Muscle of leg (tissue), 3 donors: ENCODE measurements at regions not wholly inside any gene's neighbourhood (a gene's known extent, or its start where the extent isn't known, plus 50 kb on each side); places are given as distances from the start of the nearest gene placed in this dataset.

Experiments used
- DNase-seq: peaks from one replicate; pipeline ENCODE4 v3.0.0; 2013
- H3K27ac ChIP-seq: one replicate; pipeline ENCODE4 v1.5.1; 2013; ENCODE audit warnings: mild to moderate bottlenecking, low read length, control low read depth
- H3K27me3 ChIP-seq: one replicate; pipeline ENCODE4 v1.6.1; 2013; ENCODE audit warnings: low read length; ENCODE audit not compliant: control insufficient read depth, insufficient read depth
- H3K36me3 ChIP-seq: one replicate; pipeline ENCODE4 v1.6.1; 2013; ENCODE audit warnings: low read length; ENCODE audit not compliant: control insufficient read depth, insufficient read depth
- H3K4me1 ChIP-seq: one replicate; pipeline ENCODE4 v1.6.1; 2013; ENCODE audit warnings: low read length; ENCODE audit not compliant: control insufficient read depth, insufficient read depth
- H3K4me3 ChIP-seq: one replicate; pipeline ENCODE4 v1.5.1; 2013; ENCODE audit warnings: low read length, control low read depth
- H3K9me3 ChIP-seq: replicated peaks from 2 replicates; pipeline ENCODE4 v1.6.1; 2013; ENCODE audit warnings: low read depth, low read length; ENCODE audit not compliant: control insufficient read depth
- WGBS: methylation state at CpG from one replicate; pipeline ENCODE4 v1.1.5; 2013; ENCODE audit warnings: missing lambda C conversion rate; ENCODE audit not compliant: insufficient coverage; 5-methylcytosine and 5-hydroxymethylcytosine counted together

- H3K27ac ChIP-seq: no peak overlapping the region
- H3K27me3 ChIP-seq: no peaks in the 10 kb centered on the region
- no peaks in the 10 kb centered on the region for H3K36me3 ChIP-seq
- WGBS: 78% methylated on average over 3 of the region's 4 CpGs
- DNase-seq: no peak
- H3K9me3 ChIP-seq: no peaks in the 10 kb centered on the region
- H3K4me3 ChIP-seq: no peak overlapping the region
- no peaks in the 10 kb centered on the region for H3K4me1 ChIP-seq
Observed at GRCh38 chr5:167592114-167592513, 699.3 kb upstream of the WWC1 start.

GRCh38 chr5:167593329-167594060, 698.0 kb upstream of the WWC1 start:
- WGBS: 100% methylated on average over 1 of the region's 5 CpGs
- Histone ChIP-seq H3K9me3 (no peaks in the 10 kb centered on the region), H3K4me3 (no peak overlapping the region), H3K4me1 (no peaks in the 10 kb centered on the region), H3K36me3 (no peaks in the 10 kb centered on the region), H3K27ac (no peak overlapping the region), H3K27me3 (no peaks in the 10 kb centered on the region)
- DNase-seq: no peak

GRCh38 chr5:167594061-167594435, 697.4 kb upstream of the WWC1 start:
- Histone ChIP-seq H3K27ac (no peak overlapping the region), H3K27me3 (no peaks in the 10 kb centered on the region), H3K9me3 (no peaks in the 10 kb centered on the region), H3K4me3 (no peak overlapping the region), H3K36me3 (no peaks in the 10 kb centered on the region), H3K4me1 (no peaks in the 10 kb centered on the region)
- DNase-seq: no peak

- Histone ChIP-seq H3K9me3 (no peaks in the 10 kb centered on the region), H3K4me1 (no peaks in the 10 kb centered on the region), H3K27ac (no peak overlapping the region), H3K4me3 (no peak overlapping the region), H3K36me3 (no peaks in the 10 kb centered on the region), H3K27me3 (no peaks in the 10 kb centered on the region)
- WGBS: no CpG with 5 or more reads among the region's 3 CpGs
- no peak for DNase-seq
Observed at GRCh38 chr5:167594750-167595149, 696.7 kb upstream of the WWC1 start.

GRCh38 chr5:167595196-167595595, 696.2 kb upstream of the WWC1 start:
- no peak for DNase-seq
- no peak overlapping the region for H3K27ac ChIP-seq
- H3K36me3 ChIP-seq: no peaks in the 10 kb centered on the region
- no CpG with 5 or more reads among the region's 3 CpGs for WGBS
- no peak overlapping the region for H3K4me3 ChIP-seq
- H3K9me3 ChIP-seq: no peaks in the 10 kb centered on the region
- no peaks in the 10 kb centered on the region for H3K4me1 ChIP-seq
- H3K27me3 ChIP-seq: no peaks in the 10 kb centered on the region

- H3K4me1 ChIP-seq: no peaks in the 10 kb centered on the region
- no peak for DNase-seq
- no peaks in the 10 kb centered on the region for H3K27me3 ChIP-seq
- no peaks in the 10 kb centered on the region for H3K9me3 ChIP-seq
- H3K4me3 ChIP-seq: no peak overlapping the region
- no peaks in the 10 kb centered on the region for H3K36me3 ChIP-seq
- no CpG with 5 or more reads among the region's 1 CpG for WGBS
- H3K27ac ChIP-seq: no peak overlapping the region
Observed at GRCh38 chr5:167598166-167598565, 693.3 kb upstream of the WWC1 start.

GRCh38 chr5:167602067-167602466, 689.4 kb upstream of the WWC1 start:
- H3K27me3 ChIP-seq: no peaks in the 10 kb centered on the region
- DNase-seq: peak; percentile 80
- no peak overlapping the region for H3K4me3 ChIP-seq
- WGBS: 28% methylated on average over 3 of the region's 9 CpGs
- no peaks in the 10 kb centered on the region for H3K4me1 ChIP-seq
- no peaks in the 10 kb centered on the region for H3K9me3 ChIP-seq
- no peaks in the 10 kb centered on the region for H3K36me3 ChIP-seq
- H3K27ac ChIP-seq: no peak overlapping the region

- DNase-seq: no peak
- Histone ChIP-seq H3K27ac (no peak overlapping the region), H3K36me3 (no peaks in the 10 kb centered on the region), H3K9me3 (no peaks in the 10 kb centered on the region), H3K4me1 (no peaks in the 10 kb centered on the region), H3K4me3 (no peak overlapping the region), H3K27me3 (no peaks in the 10 kb centered on the region)
- WGBS: 67% methylated on average over 1 of the region's 4 CpGs
Observed at GRCh38 chr5:167603135-167603534, 688.3 kb upstream of the WWC1 start.

- no peak for DNase-seq
- Histone ChIP-seq H3K4me3 (no peak overlapping the region), H3K9me3 (no peaks in the 10 kb centered on the region), H3K27ac (no peak overlapping the region), H3K36me3 (no peaks in the 10 kb centered on the region), H3K4me1 (no peaks in the 10 kb centered on the region), H3K27me3 (no peaks in the 10 kb centered on the region)
- WGBS: 87% methylated on average over 4 of the region's 13 CpGs
Observed at GRCh38 chr5:167608390-167609272, 682.8 kb upstream of the WWC1 start.

- no peak overlapping the region for H3K4me3 ChIP-seq
- H3K4me1 ChIP-seq: no peaks in the 10 kb centered on the region
- H3K36me3 ChIP-seq: no peaks in the 10 kb centered on the region
- DNase-seq: no peak
- H3K27me3 ChIP-seq: no peaks in the 10 kb centered on the region
- no peak overlapping the region for H3K27ac ChIP-seq
- WGBS: no CpG with 5 or more reads among the region's 8 CpGs
- H3K9me3 ChIP-seq: no peaks in the 10 kb centered on the region
Observed at GRCh38 chr5:167614294-167615021, 677.0 kb upstream of the WWC1 start.
